ENCODE measurements at regions not wholly inside any gene's neighbourhood (a gene's known extent, or its start where the extent isn't known, plus 50 kb on each side); places are given as distances from the start of the nearest gene placed in this dataset.

GRCh38 chr14:61640158-61641136 is 54.9 kb upstream of the HIF1A start:
- TF ChIP-seq, protein P1, sequence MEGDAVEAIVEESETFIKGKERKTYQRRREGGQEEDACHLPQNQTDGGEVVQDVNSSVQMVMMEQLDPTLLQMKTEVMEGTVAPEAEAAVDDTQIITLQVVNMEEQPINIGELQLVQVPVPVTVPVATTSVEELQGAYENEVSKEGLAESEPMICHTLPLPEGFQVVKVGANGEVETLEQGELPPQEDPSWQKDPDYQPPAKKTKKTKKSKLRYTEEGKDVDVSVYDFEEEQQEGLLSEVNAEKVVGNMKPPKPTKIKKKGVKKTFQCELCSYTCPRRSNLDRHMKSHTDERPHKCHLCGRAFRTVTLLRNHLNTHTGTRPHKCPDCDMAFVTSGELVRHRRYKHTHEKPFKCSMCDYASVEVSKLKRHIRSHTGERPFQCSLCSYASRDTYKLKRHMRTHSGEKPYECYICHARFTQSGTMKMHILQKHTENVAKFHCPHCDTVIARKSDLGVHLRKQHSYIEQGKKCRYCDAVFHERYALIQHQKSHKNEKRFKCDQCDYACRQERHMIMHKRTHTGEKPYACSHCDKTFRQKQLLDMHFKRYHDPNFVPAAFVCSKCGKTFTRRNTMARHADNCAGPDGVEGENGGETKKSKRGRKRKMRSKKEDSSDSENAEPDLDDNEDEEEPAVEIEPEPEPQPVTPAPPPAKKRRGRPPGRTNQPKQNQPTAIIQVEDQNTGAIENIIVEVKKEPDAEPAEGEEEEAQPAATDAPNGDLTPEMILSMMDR (IDR thresholded peaks at IDR 0.05; ENCODE audit: insufficient read depth, low read depth, low read length), result no peak
- no peak for TF ChIP-seq EZH2 (IDR thresholded peaks at IDR 0.05; ENCODE audit: insufficient read depth, low read length)

All from astrocyte (in vitro differentiated cells and primary cell).